T-cell (primary cell): ENCODE measurements at regions not wholly inside any gene's neighbourhood (a gene's known extent, or its start where the extent isn't known, plus 50 kb on each side); places are given as distances from the start of the nearest gene placed in this dataset.

ENCODE experiments used
- ATAC-seq, 4 experiments: fragments of 200-7000 bp in 3 of 4; fragments of 150-1000 bp in 1 of 4; cut with Tn5 transposase; replicated peaks in 1 of 4; 1 replicate in 3 of 4; 2 replicates in 1 of 4; pipeline ENCODE4 v1.10.0; 2021; ENCODE audit warnings: moderate library complexity in 3 of 4, mild to moderate bottlenecking in 2 of 4, moderate number of reproducible peaks in 1 of 4
- CTCF ChIA-PET, 2 donors: fragments of 300-600 bp; sonication (Branson Sonifier 250); formaldehyde crosslinking; loops; one replicate each; lab custom pipeline; 2022; ENCODE audit warnings: antibody characterized with exemption in 2 of 2; lab: Charles Lee
- POLR2A ChIA-PET, 2 donors: fragments of 300-600 bp; sonication (Branson Sonifier 250); formaldehyde crosslinking; loops; one replicate each; lab custom pipeline; 2022; ENCODE audit warnings: antibody characterized with exemption in 2 of 2; lab: Charles Lee
- DNase-seq, 35 experiments: peaks; one replicate each; pipeline versions ENCODE4 v3.0.0 to v3.0.0-alpha.2; 2013 to 2023
- H3K27ac ChIP-seq: one replicate; pipeline ENCODE4 v1.5.1; 2013; ENCODE audit warnings: low read length
- H3K27me3 ChIP-seq, 2 experiments: replicated peaks in 1 of 2; 1 replicate in 1 of 2; 2 replicates in 1 of 2; pipeline versions ENCODE4 v1.6.1 to v1.7.0; 2013; ENCODE audit warnings: low read length in 1 of 2, mixed read lengths in 1 of 2; ENCODE audit not compliant: control insufficient read depth in 2 of 2, insufficient read depth in 2 of 2; ENCODE audit errors: extremely low read depth in 1 of 2
- H3K36me3 ChIP-seq, 2 donors: 1 replicate in 1 of 2; 2 replicates in 1 of 2; pipeline versions ENCODE4 v1.6.1 to v1.7.0; 2013; ENCODE audit warnings: low read length in 1 of 2; ENCODE audit not compliant: control insufficient read depth in 2 of 2, insufficient read depth in 1 of 2; ENCODE audit errors: extremely low read depth in 1 of 2
- H3K4me1 ChIP-seq, 2 experiments: 1 replicate in 1 of 2; 2 replicates in 1 of 2; pipeline versions ENCODE4 v1.6.1 to v1.7.0; 2013; ENCODE audit warnings: low read length in 2 of 2, mixed read lengths in 1 of 2; ENCODE audit not compliant: insufficient read depth in 2 of 2, control insufficient read depth in 1 of 2; ENCODE audit errors: extremely low read depth in 1 of 2
- H3K4me3 ChIP-seq, 2 donors: 1 replicate in 1 of 2; 2 replicates in 1 of 2; pipeline versions ENCODE4 v1.5.1 to v1.7.0; 2013; ENCODE audit warnings: mild to moderate bottlenecking in 2 of 2, low read length in 1 of 2, moderate library complexity in 1 of 2; ENCODE audit not compliant: control insufficient read depth in 1 of 2; ENCODE audit errors: extremely low read depth in 1 of 2
- H3K9me3 ChIP-seq: 2 replicates; pipeline ENCODE4 v1.7.0; 2013
- H3K27ac Mint-ChIP-seq, 2 donors: one replicate each; pipeline ENCODE4 v1.8.0; 2020 to 2021; ENCODE audit warnings: mild to moderate bottlenecking in 2 of 2, mixed read lengths in 2 of 2
- H3K27me3 Mint-ChIP-seq, 2 donors: one replicate each; pipeline ENCODE4 v1.8.0; 2021 to 2022; ENCODE audit warnings: mixed read lengths in 2 of 2
- H3K36me3 Mint-ChIP-seq: one replicate; pipeline ENCODE4 v1.8.0; 2021; ENCODE audit warnings: mixed read lengths
- H3K4me1 Mint-ChIP-seq, 3 donors: one replicate each; pipeline ENCODE4 v1.8.0; 2020 to 2022; ENCODE audit warnings: mixed read lengths in 3 of 3, mild to moderate bottlenecking in 1 of 3
- H3K4me3 Mint-ChIP-seq, 3 donors: one replicate each; pipeline ENCODE4 v1.8.0; 2020 to 2022; ENCODE audit warnings: mild to moderate bottlenecking in 3 of 3, mixed read lengths in 3 of 3, moderate library complexity in 3 of 3
- H3K9me3 Mint-ChIP-seq, 3 donors: one replicate each; pipeline ENCODE4 v1.8.0; 2020 to 2022; ENCODE audit warnings: mixed read lengths in 3 of 3
- WGBS: methylation state at CpG from one replicate; pipeline ENCODE4 v1.1.5; 2013; ENCODE audit warnings: missing lambda C conversion rate; ENCODE audit not compliant: insufficient coverage; 5-methylcytosine and 5-hydroxymethylcytosine counted together

DNA sequence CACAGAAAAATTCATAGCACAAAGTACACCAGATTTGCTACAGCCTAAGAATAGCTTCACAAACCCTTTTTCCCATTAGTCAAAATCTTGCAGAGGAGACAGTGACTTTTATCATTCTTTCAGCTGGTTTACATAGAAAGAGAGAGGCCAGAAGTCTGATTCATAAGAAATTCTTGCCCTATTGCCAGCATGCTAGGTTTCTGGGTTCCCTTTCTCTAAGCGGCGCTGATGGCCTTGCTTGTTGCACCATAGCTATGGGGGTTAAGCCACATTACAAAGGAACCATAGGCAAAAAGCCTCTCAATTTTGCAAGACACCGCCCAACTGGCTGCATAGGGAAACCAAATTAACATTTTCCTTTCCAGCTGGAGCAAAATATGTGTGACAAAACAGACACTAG is 87.4 kb downstream of the ZNF467 start:
- CTCF ChIA-PET, result no interaction called here
- Histone ChIP-seq H3K4me1 (no peaks in the 10 kb centered on the region), H3K9me3 (peaks cover 2% of the 10 kb centered on the region), H3K27me3 (peaks cover 12 to 20% of the 10 kb centered on the region in 2 experiments), H3K36me3 (no peaks in the 10 kb centered on the region), H3K27ac (no peak overlapping the region), H3K4me3 (no peak overlapping the region)
- Mint-ChIP-seq H3K4me3 (no peak overlapping the region), H3K36me3 (peaks cover under 1% of the 10 kb centered on the region), H3K27me3 (peaks cover 60 to 64% of the 10 kb centered on the region in 2 donors), H3K9me3 (peaks cover under 1 to 2% (median 1%) of the 10 kb centered on the region in 3 donors), H3K4me1 (peaks cover 0 to 4% (median 0%) of the 10 kb centered on the region in 3 donors), H3K27ac (no peak overlapping the region)
- DNase-seq (no peak), ATAC-seq (no peak)
- 86% methylated on average over 1 of the region's 3 CpGs for WGBS
- POLR2A ChIA-PET, result no interaction called here

DNA sequence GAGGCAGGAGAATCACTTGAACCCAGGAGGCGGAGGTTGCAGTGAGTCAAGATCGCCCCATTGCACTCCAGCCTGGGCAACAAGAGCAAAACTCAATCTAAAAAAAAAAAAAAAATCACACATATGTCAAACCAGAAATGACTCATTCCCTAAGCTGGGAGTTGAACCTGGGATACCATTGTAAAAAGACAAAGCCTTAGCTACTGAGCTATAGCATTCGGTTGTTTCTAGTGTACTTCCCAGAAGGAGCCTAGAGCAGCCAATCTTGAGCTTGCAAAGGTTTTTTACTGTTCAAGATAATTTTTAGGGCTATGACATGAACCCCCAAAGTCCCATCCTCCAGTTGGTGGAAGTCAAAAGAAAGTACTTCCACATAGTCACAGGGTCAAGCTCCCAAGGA is 87.9 kb downstream of the ZNF467 start:
- H3K4me3 Mint-ChIP-seq, result no peak overlapping the region

DNA sequence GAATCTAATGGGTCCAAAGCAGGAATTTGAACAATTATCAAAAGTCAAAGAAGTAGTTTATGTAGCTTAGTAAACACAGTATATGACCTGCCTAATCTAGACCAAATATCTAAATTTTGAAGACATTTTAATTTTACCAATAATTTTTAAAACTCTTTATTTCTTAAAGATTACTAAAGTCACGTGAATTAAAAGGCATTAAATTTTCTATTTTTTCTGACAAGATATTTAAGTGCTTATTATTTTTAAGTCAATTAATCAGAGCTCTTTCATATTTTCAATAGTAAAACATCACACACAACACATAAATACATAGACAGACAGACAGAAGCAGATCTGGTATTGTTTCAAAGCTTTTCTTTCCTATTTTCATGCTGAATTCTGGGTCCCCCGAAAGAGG is 89.5 kb downstream of the ZNF467 start:
- ATAC-seq, result no peak
- no peaks in the 10 kb centered on the region for H3K4me1 Mint-ChIP-seq
- no peak overlapping the region for H3K27ac Mint-ChIP-seq
- H3K36me3 ChIP-seq, result no peaks in the 10 kb centered on the region
- no peak overlapping the region for H3K27ac ChIP-seq
- ChIA-PET CTCF (interaction anchor here in 1 of 2 donors (0.7 kb wide), 1 partner anchor 183 kb away, joined by 7 read pairs; no protein-coding TSS in a partner anchor), POLR2A (no interaction called here)
- peaks cover 2% of the 10 kb centered on the region for H3K9me3 ChIP-seq
- no peak overlapping the region for H3K4me3 ChIP-seq
- H3K4me3 Mint-ChIP-seq, result no peak overlapping the region
- WGBS, result no CpG with 5 or more reads among the region's 2 CpGs
- H3K27me3 Mint-ChIP-seq, result peaks cover 55 to 56% of the 10 kb centered on the region in 2 donors
- H3K27me3 ChIP-seq, result peaks cover under 1 to 10% of the 10 kb centered on the region in 2 experiments
- H3K36me3 Mint-ChIP-seq, result peaks cover 3% of the 10 kb centered on the region
- DNase-seq, result no peak
- H3K9me3 Mint-ChIP-seq, result peaks cover 9 to 11% (median 9%) of the 10 kb centered on the region in 3 donors
- no peaks in the 10 kb centered on the region for H3K4me1 ChIP-seq

More for the DNA sequence above, 87.9 kb downstream of the ZNF467 start:
- peaks cover 3% of the 10 kb centered on the region for H3K36me3 Mint-ChIP-seq
- H3K4me3 ChIP-seq, result no peak overlapping the region
- no peaks in the 10 kb centered on the region for H3K4me1 ChIP-seq
- ChIA-PET CTCF (no interaction called here), POLR2A (no interaction called here)
- H3K9me3 Mint-ChIP-seq, result peaks cover 6 to 8% (median 7%) of the 10 kb centered on the region in 3 donors
- peaks cover 10 to 14% of the 10 kb centered on the region in 2 experiments for H3K27me3 ChIP-seq
- H3K27ac Mint-ChIP-seq, result no peak overlapping the region
- no peak for ATAC-seq
- H3K27ac ChIP-seq, result no peak overlapping the region
- H3K27me3 Mint-ChIP-seq, result peaks cover 60 to 63% of the 10 kb centered on the region in 2 donors
- H3K36me3 ChIP-seq, result no peaks in the 10 kb centered on the region
- peaks cover 2% of the 10 kb centered on the region for H3K9me3 ChIP-seq
- DNase-seq, result no peak
- H3K4me1 Mint-ChIP-seq, result no peaks in the 10 kb centered on the region
- 89% methylated on average over 3 of the region's 3 CpGs for WGBS

DNA sequence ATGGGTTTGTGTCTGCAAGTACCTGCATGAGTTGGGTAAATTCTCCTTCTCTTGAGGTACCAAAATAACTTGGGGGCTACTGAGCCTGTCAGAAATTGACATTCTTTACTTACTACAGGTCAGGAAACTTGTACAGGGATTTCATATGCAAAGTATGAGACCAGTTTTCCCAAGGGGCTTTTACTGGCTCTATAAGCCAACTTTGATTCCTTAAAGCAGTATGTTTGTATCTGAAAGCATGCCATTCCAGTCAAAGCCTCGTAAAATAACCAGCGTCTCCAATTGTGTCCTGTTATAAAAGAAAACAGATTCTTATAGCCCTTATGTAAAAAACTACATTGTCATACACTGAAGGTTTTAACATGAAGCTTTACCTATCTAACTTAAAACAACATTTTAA is 90.2 kb downstream of the ZNF467 start:
- POLR2A ChIA-PET, result no interaction called here
- Histone ChIP-seq H3K4me1 (no peaks in the 10 kb centered on the region), H3K27me3 (peaks cover 0 to 9% of the 10 kb centered on the region in 2 experiments), H3K4me3 (no peak overlapping the region), H3K9me3 (no peaks in the 10 kb centered on the region), H3K27ac (no peak overlapping the region), H3K36me3 (no peaks in the 10 kb centered on the region)
- CTCF ChIA-PET, result no interaction called here
- H3K36me3 Mint-ChIP-seq, result peaks cover 3% of the 10 kb centered on the region
- H3K27me3 Mint-ChIP-seq, result peaks cover 51 to 53% of the 10 kb centered on the region in 2 donors
- DNase-seq (no peak), ATAC-seq (no peak)
- no CpG with 5 or more reads among the region's 2 CpGs for WGBS
- H3K27ac Mint-ChIP-seq, result no peak overlapping the region
- no peaks in the 10 kb centered on the region for H3K4me1 Mint-ChIP-seq
- no peak overlapping the region for H3K4me3 Mint-ChIP-seq
- peaks cover 9 to 11% (median 9%) of the 10 kb centered on the region in 3 donors for H3K9me3 Mint-ChIP-seq

DNA sequence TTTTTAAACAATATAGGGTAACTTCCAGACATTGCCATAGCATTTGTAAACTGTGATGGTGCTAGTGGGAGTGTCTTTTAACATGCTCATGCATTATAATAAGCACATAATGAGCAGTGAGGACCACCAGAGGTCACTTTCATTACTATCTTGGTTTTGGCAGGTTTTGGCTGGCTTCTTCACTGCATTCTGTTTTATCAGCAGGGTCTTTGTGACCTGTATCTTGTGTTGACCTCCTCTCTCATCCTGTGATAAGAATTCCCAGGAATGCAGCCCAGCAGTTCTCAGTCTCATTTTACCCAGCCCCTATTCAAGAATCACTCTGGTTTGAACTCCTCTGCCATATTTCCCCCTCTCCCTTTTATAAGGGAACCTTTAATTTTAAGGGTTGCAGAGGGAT is 91.3 kb downstream of the ZNF467 start:
- H3K36me3 Mint-ChIP-seq, result peaks cover 3% of the 10 kb centered on the region
- Histone ChIP-seq H3K27ac (no peak overlapping the region), H3K4me1 (no peaks in the 10 kb centered on the region), H3K36me3 (no peaks in the 10 kb centered on the region), H3K4me3 (no peak overlapping the region), H3K9me3 (no peaks in the 10 kb centered on the region), H3K27me3 (peaks cover 0 to 6% of the 10 kb centered on the region in 2 experiments)
- H3K4me1 Mint-ChIP-seq, result no peaks in the 10 kb centered on the region
- H3K27me3 Mint-ChIP-seq, result peaks cover 46 to 50% of the 10 kb centered on the region in 2 donors
- no peak for DNase-seq
- POLR2A ChIA-PET, result no interaction called here
- CTCF ChIA-PET, result interaction anchor here in 1 of 2 donors (0.8 kb wide), 1 partner anchor 12 kb away, joined by 3 read pairs; no protein-coding TSS in a partner anchor
- H3K9me3 Mint-ChIP-seq, result peaks cover 9 to 11% (median 9%) of the 10 kb centered on the region in 3 donors
- H3K27ac Mint-ChIP-seq, result no peak overlapping the region
- ATAC-seq, result no peak
- no peak overlapping the region for H3K4me3 Mint-ChIP-seq

DNA sequence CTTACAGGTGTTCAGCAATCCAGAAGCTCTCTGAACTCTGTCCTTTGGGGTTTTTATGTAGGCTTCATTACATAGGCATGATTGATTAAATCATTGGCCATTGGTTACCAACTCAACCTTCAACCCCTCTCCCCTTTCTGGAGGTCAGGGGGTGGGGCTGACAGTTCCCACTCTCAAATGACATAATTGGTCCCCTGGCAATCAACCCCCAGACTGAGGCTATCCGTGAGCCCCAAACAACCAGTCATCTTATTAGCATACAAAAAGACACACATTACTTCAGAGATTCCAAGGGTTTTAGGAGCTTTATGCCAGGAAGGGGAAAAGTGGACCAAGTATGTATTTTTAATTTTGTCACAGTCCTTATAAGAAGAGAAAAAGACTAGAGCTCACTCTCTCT is 92.1 kb downstream of the ZNF467 start:
- Mint-ChIP-seq H3K36me3 (peaks cover 3% of the 10 kb centered on the region), H3K4me3 (no peak overlapping the region), H3K27ac (no peak overlapping the region), H3K27me3 (peaks cover 44 to 46% of the 10 kb centered on the region in 2 donors), H3K9me3 (peaks cover 9 to 11% (median 9%) of the 10 kb centered on the region in 3 donors), H3K4me1 (no peaks in the 10 kb centered on the region)
- no CpG with 5 or more reads among the region's 1 CpG for WGBS
- H3K36me3 ChIP-seq, result no peaks in the 10 kb centered on the region
- peaks cover 0 to 12% of the 10 kb centered on the region in 2 experiments for H3K27me3 ChIP-seq
- POLR2A ChIA-PET, result no interaction called here
- no peaks in the 10 kb centered on the region for H3K9me3 ChIP-seq
- H3K4me3 ChIP-seq, result no peak overlapping the region
- DNase-seq (no peak), ATAC-seq (no peak)
- H3K4me1 ChIP-seq, result no peaks in the 10 kb centered on the region
- H3K27ac ChIP-seq, result no peak overlapping the region
- CTCF ChIA-PET, result no interaction called here
